HCT116 (cell line): ENCODE measurements at regions not wholly inside any gene's neighbourhood (a gene's known extent, or its start where the extent isn't known, plus 50 kb on each side); places are given as distances from the start of the nearest gene placed in this dataset.

Experiments used
- ATAC-seq: fragments of 200-7000 bp; cut with Tn5 transposase; 2 replicates; pipeline ENCODE4 v1.9.1; 2020; ENCODE audit warnings: mild to moderate bottlenecking, moderate library complexity
- BruUV-seq: library from RNA; stranded (reverse); fragments of 400-500 nt; replicated peaks from 2 replicates; lab custom pipeline; 2021; lab: Mats Ljungman, UMichigan
- CTCF ChIA-PET: fragments of 300-600 bp; sonication (Branson Sonifier 250); formaldehyde crosslinking; loops from one replicate; lab custom pipeline; 2021; ENCODE audit warnings: antibody characterized with exemption; lab: Charles Lee
- POLR2A ChIA-PET: fragments of 300-600, 350-600 bp; sonication (Branson Sonifier 250); formaldehyde crosslinking; loops from one replicate; lab custom pipeline; 2021; ENCODE audit warnings: antibody characterized with exemption; lab: Charles Lee
- RAD21 ChIA-PET, 2 experiments: fragments of 300-600 bp; sonication (Branson Sonifier 250); formaldehyde crosslinking; loops; one replicate each; lab custom pipeline; 2023; ENCODE audit warnings: low total read pairs in 2 of 2; ENCODE audit not compliant: uncharacterized antibody in 2 of 2, unreplicated experiment in 2 of 2, low non-redundant PET in 1 of 2; lab: Charles Lee
- DNase-seq: peaks from one replicate; pipeline ENCODE4 v3.0.0-alpha.2; 2010; ENCODE audit warnings: low read depth, low spot score
- H2AFZ ChIP-seq: fragments of 200-600 bp; shearing (Covaris generic), sonication (generic); 2 replicates; pipeline ENCODE4 v1.6.1; 2017; ENCODE audit warnings: low read depth, mixed run types, mixed read lengths, antibody characterized with exemption, low read length; ENCODE audit not compliant: poor library complexity, severe bottlenecking
- H3K27ac ChIP-seq: 2 replicates; pipeline ENCODE4 v1.5.1; 2012; ENCODE audit warnings: low read depth, low read length
- H3K27me3 ChIP-seq: fragments of 200-600 bp; sonication (generic); 2 replicates; pipeline ENCODE4 v1.6.1; 2016; ENCODE audit warnings: mixed run types, low read length, mixed read lengths; ENCODE audit not compliant: insufficient read depth
- H3K36me3 ChIP-seq, 2 experiments: fragments of 200-500 bp in 1 of 2; fragments of 200-600 bp in 1 of 2; sonication (Bioruptor generic) in 1 of 2; sonication (generic) in 1 of 2; 2 replicates each; pipeline versions ENCODE4 v1.5.1 to v1.6.1; 2014 to 2016; ENCODE audit warnings: low read length in 2 of 2, inconsistent platforms in 1 of 2, mixed read lengths in 1 of 2, mixed run types in 1 of 2; ENCODE audit not compliant: insufficient read depth in 2 of 2, control insufficient read depth in 1 of 2
- H3K4me1 ChIP-seq, 2 experiments: fragments of 200-600 bp in 1 of 2; sonication (generic) in 1 of 2; 2 replicates each; pipeline versions ENCODE4 v1.5.1 to v1.6.1; 2012 to 2017; ENCODE audit warnings: low read length in 2 of 2, inconsistent platforms in 1 of 2, mild to moderate bottlenecking in 1 of 2, mixed read lengths in 1 of 2, mixed run types in 1 of 2, moderate library complexity in 1 of 2; ENCODE audit not compliant: insufficient read depth in 2 of 2, control insufficient read depth in 1 of 2
- H3K4me2 ChIP-seq: fragments of 200-600 bp; sonication (generic); 2 replicates; pipeline ENCODE4 v1.6.1; 2017; ENCODE audit warnings: mixed run types, low read length, mixed read lengths
- H3K4me3 ChIP-seq, 2 experiments: fragments of 200-600 bp in 1 of 2; sonication (generic) in 1 of 2; replicated peaks in 1 of 2; 2 replicates each; pipeline ENCODE4 v1.5.1; 2011 to 2016; ENCODE audit warnings: low read length in 2 of 2, control low read depth in 1 of 2, low read depth in 1 of 2, mild to moderate bottlenecking in 1 of 2, mixed read lengths in 1 of 2, mixed run types in 1 of 2
- H3K79me2 ChIP-seq: fragments of 200-600 bp; sonication (generic); 2 replicates; pipeline ENCODE4 v1.6.1; 2017; ENCODE audit warnings: mild to moderate bottlenecking, mixed run types, low read length, moderate library complexity, mixed read lengths; ENCODE audit not compliant: insufficient read depth
- H3K9ac ChIP-seq: fragments of 200-600 bp; sonication (generic); 2 replicates; pipeline ENCODE4 v1.6.1; 2016; ENCODE audit warnings: low read length, mixed read lengths
- H3K9me2 ChIP-seq: fragments of 200-600 bp; sonication (generic), shearing (Covaris generic); 2 replicates; pipeline ENCODE4 v1.6.1; 2017; ENCODE audit warnings: mixed run types, mild to moderate bottlenecking, moderate library complexity; ENCODE audit not compliant: insufficient read depth
- H3K9me3 ChIP-seq, 2 experiments: fragments of 200-500 bp in 1 of 2; fragments of 200-600 bp in 1 of 2; sonication (Bioruptor generic) in 1 of 2; sonication (generic) in 1 of 2; 2 replicates each; pipeline ENCODE4 v1.6.1; 2014 to 2017; ENCODE audit warnings: low read length in 2 of 2, mixed read lengths in 2 of 2, inconsistent platforms in 1 of 2, low read depth in 1 of 2, mild to moderate bottlenecking in 1 of 2, mixed run types in 1 of 2, moderate library complexity in 1 of 2; ENCODE audit not compliant: control insufficient read depth in 1 of 2, insufficient read depth in 1 of 2
- H4K20me1 ChIP-seq: fragments of 200-600 bp; sonication (generic), shearing (Covaris generic); 2 replicates; pipeline ENCODE4 v1.6.1; 2017; ENCODE audit warnings: mixed run types, mild to moderate bottlenecking, moderate library complexity; ENCODE audit not compliant: insufficient read depth
- CBX3 ChIP-seq: IDR thresholded peaks from 2 replicates; pipeline ENCODE4 v1.6.1; 2012; ENCODE audit warnings: low read depth
- CEBPB ChIP-seq: IDR thresholded peaks from 2 replicates; pipeline ENCODE4 v1.6.1; 2012; ENCODE audit warnings: low read depth
- EGR1 ChIP-seq: IDR thresholded peaks from 2 replicates; pipeline ENCODE4 v1.6.1; 2012; ENCODE audit warnings: low read depth
- EZH2 ChIP-seq: fragments of 200-600 bp; sonication (generic); IDR thresholded peaks from 2 replicates; pipeline ENCODE4 v1.6.1; 2017; ENCODE audit warnings: antibody characterized with exemption, mixed run types
- EZH2phosphoT487 ChIP-seq: fragments of 200-600 bp; IDR thresholded peaks from 2 replicates; pipeline ENCODE4 v1.6.1; 2018; ENCODE audit warnings: antibody characterized with exemption, borderline replicate concordance
- FOSL1 ChIP-seq: IDR thresholded peaks from 2 replicates; pipeline ENCODE4 v1.6.1; 2012; ENCODE audit warnings: low read depth
- MAX ChIP-seq: IDR thresholded peaks from 2 replicates; pipeline ENCODE4 v1.6.1; 2012
- POLR2A ChIP-seq: IDR thresholded peaks from 2 replicates; pipeline ENCODE4 v1.7.0; 2011; ENCODE audit warnings: borderline replicate concordance; ENCODE audit not compliant: insufficient read depth, insufficient read length; ENCODE audit errors: extremely low read depth
- POLR2AphosphoS5 ChIP-seq: IDR thresholded peaks from 2 replicates; pipeline ENCODE4 v1.6.1; 2011; ENCODE audit warnings: mild to moderate bottlenecking, low read depth, low read length, moderate library complexity
- RAD21 ChIP-seq: IDR thresholded peaks from 2 replicates; pipeline ENCODE4 v1.6.1; 2012; ENCODE audit warnings: low read depth, mild to moderate bottlenecking
- REST ChIP-seq: IDR thresholded peaks from 2 replicates; pipeline ENCODE4 v1.6.1; 2012; ENCODE audit warnings: low read depth
- SIN3A ChIP-seq: IDR thresholded peaks from 2 replicates; pipeline ENCODE4 v1.6.1; 2012; ENCODE audit warnings: low read depth
- SRF ChIP-seq: IDR thresholded peaks from 2 replicates; pipeline ENCODE4 v1.6.1; 2012; ENCODE audit warnings: low read depth
- TCF7L2 ChIP-seq: IDR thresholded peaks from 2 replicates; pipeline ENCODE4 v1.7.0; 2011; ENCODE audit warnings: borderline replicate concordance, inconsistent platforms; ENCODE audit not compliant: insufficient read depth, insufficient read length; ENCODE audit errors: extremely low read depth
- ZNF274 ChIP-seq: fragments of 200-500 bp; sonication (Bioruptor generic); IDR thresholded peaks from 2 replicates; pipeline ENCODE4 v1.6.1; 2014; ENCODE audit warnings: mild to moderate bottlenecking, low read depth, low read length, inconsistent platforms
- intact Hi-C: fragments of 100-400 bp; cut with micrococcal nuclease; formaldehyde crosslinking; loops from 2 replicates; pipeline ENCODE4 v1.10.0; 2022
- TF ChIP-seq, protein P1 (sequence below): IDR thresholded peaks from 2 replicates; pipeline ENCODE4 v1.6.1; 2012
- TF ChIP-seq, protein P2 (sequence below), 3 experiments: fragments of 200-600 bp in 1 of 3; sonication (generic) in 1 of 3; IDR thresholded peaks in 2 of 3; conservative IDR thresholded peaks in 1 of 3; 2 replicates each; pipeline ENCODE4 v1.5.1; 2012 to 2017; ENCODE audit warnings: low read depth in 2 of 3, low read length in 2 of 3, antibody characterized with exemption in 1 of 3, borderline replicate concordance in 1 of 3, control low read depth in 1 of 3, mild to moderate bottlenecking in 1 of 3, mixed read lengths in 1 of 3, mixed run types in 1 of 3, moderate library complexity in 1 of 3; ENCODE audit not compliant: insufficient read depth in 1 of 3

DNA sequence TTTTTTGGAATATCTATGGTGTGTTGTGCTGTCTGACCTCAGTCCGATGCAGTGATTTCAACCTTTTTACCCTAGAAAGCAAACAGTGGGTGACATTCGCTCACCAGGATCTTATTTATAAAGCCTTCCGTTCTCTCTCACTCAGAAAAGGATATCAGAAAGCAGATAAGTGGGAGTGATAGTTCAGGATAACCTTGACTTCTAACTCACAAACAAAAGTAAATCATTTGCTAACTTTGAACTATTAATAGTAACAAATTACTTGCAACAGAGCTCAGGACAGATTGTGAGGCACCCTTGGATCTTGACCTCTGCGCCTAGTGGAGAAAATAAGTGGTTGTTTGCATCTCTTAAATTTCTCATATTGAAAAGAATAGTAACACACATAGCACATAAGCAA lies 637.1 kb upstream of the CITED2 start:
- no peaks in the 10 kb centered on the region for H3K4me1 ChIP-seq
- TF ChIP-seq, protein P1, sequence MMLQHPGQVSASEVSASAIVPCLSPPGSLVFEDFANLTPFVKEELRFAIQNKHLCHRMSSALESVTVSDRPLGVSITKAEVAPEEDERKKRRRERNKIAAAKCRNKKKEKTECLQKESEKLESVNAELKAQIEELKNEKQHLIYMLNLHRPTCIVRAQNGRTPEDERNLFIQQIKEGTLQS: no peak
- TF ChIP-seq EZH2phosphoT487 (no peak), FOSL1 (no peak), MAX (no peak)
- no peak overlapping the region for H3K4me3 ChIP-seq
- no peaks in the 10 kb centered on the region for H3K9me3 ChIP-seq
- ATAC-seq (no peak), DNase-seq (no peak)
- H3K36me3 ChIP-seq: no peaks in the 10 kb centered on the region
- CTCF ChIA-PET: no interaction called here
- H3K79me2 ChIP-seq: no peaks in the 10 kb centered on the region
- no peak overlapping the region for H2AFZ ChIP-seq
- RAD21 ChIA-PET: no interaction called here
- intact Hi-C loops: no loop called here
- no peaks in the 10 kb centered on the region for H3K9me2 ChIP-seq
- no peaks in the 10 kb centered on the region for H3K27me3 ChIP-seq
- no peaks in the 10 kb centered on the region for H4K20me1 ChIP-seq
- BruUV-seq: no TSS peak
- POLR2A ChIA-PET: no interaction called here
- no peak overlapping the region for H3K4me2 ChIP-seq
- H3K27ac ChIP-seq: no peak overlapping the region
- no peak overlapping the region for H3K9ac ChIP-seq

- H3K27me3 ChIP-seq: no peaks in the 10 kb centered on the region
- intact Hi-C loops: no loop called here
- no peak overlapping the region for H3K4me3 ChIP-seq
- DNase-seq: no peak
- no peak overlapping the region for H2AFZ ChIP-seq
- ChIA-PET RAD21 (no interaction called here), POLR2A (no interaction called here), CTCF (no interaction called here)
- no peak overlapping the region for H3K27ac ChIP-seq
- no peaks in the 10 kb centered on the region for H3K36me3 ChIP-seq
- H3K79me2 ChIP-seq: no peaks in the 10 kb centered on the region
- no peak overlapping the region for H3K9ac ChIP-seq
- H3K9me2 ChIP-seq: no peaks in the 10 kb centered on the region
- H4K20me1 ChIP-seq: no peaks in the 10 kb centered on the region
- BruUV-seq: no TSS peak
- ATAC-seq: no peak
- no peaks in the 10 kb centered on the region for H3K9me3 ChIP-seq
- no peak overlapping the region for H3K4me2 ChIP-seq
- H3K4me1 ChIP-seq: no peaks in the 10 kb centered on the region
- TF ChIP-seq EZH2 (no peak), SIN3A (no peak), POLR2A (no peak), FOSL1 (no peak), SRF (no peak), EZH2phosphoT487 (no peak), CEBPB (no peak), CBX3 (no peak), TCF7L2 (no peak), REST (no peak), POLR2AphosphoS5 (no peak), EGR1 (no peak), RAD21 (no peak), ZNF274 (no peak)
- TF ChIP-seq, protein P2, sequence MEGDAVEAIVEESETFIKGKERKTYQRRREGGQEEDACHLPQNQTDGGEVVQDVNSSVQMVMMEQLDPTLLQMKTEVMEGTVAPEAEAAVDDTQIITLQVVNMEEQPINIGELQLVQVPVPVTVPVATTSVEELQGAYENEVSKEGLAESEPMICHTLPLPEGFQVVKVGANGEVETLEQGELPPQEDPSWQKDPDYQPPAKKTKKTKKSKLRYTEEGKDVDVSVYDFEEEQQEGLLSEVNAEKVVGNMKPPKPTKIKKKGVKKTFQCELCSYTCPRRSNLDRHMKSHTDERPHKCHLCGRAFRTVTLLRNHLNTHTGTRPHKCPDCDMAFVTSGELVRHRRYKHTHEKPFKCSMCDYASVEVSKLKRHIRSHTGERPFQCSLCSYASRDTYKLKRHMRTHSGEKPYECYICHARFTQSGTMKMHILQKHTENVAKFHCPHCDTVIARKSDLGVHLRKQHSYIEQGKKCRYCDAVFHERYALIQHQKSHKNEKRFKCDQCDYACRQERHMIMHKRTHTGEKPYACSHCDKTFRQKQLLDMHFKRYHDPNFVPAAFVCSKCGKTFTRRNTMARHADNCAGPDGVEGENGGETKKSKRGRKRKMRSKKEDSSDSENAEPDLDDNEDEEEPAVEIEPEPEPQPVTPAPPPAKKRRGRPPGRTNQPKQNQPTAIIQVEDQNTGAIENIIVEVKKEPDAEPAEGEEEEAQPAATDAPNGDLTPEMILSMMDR (IDR thresholded peaks at IDR 0.05 in 2 of 3, conservative IDR thresholded peaks at IDR 0.05 in 1 of 3; ENCODE audit: borderline replicate concordance in 1 of 3, insufficient read depth in 1 of 3, low read depth in 2 of 3, low read length in 2 of 3): no peak
Measured at GRCh38 chr6:140009286-140009685, 634.8 kb upstream of the CITED2 start.
